Lung (tissue), 11 donors: ENCODE measurements at regions not wholly inside any gene's neighbourhood (a gene's known extent, or its start where the extent isn't known, plus 50 kb on each side); places are given as distances from the start of the nearest gene placed in this dataset.

ENCODE experiments used
- ATAC-seq: fragments of 200-7000 bp; cut with Tn5 transposase; one replicate; pipeline ENCODE4 v1.9.1; 2020; ENCODE audit warnings: moderate number of reproducible peaks; ENCODE audit not compliant: insufficient read depth, low FRiP score
- DNase-seq, 3 donors: peaks; one replicate each; pipeline ENCODE4 v3.0.0-alpha.2; 2013 to 2017
- H3K27ac ChIP-seq, 2 donors: one replicate each; pipeline ENCODE4 v1.5.1; 2013; ENCODE audit warnings: mild to moderate bottlenecking in 2 of 2, moderate library complexity in 2 of 2, control low read depth in 1 of 2, inconsistent platforms in 1 of 2, low read depth in 1 of 2, low read length in 1 of 2
- H3K27me3 ChIP-seq, 3 donors: one replicate each; pipeline ENCODE4 v1.5.1; 2013; ENCODE audit warnings: low read length in 2 of 3; ENCODE audit not compliant: control insufficient read depth in 3 of 3, insufficient read depth in 3 of 3
- H3K36me3 ChIP-seq, 4 donors: one replicate each; pipeline ENCODE4 v1.5.1; 2013; ENCODE audit warnings: low read length in 4 of 4, mild to moderate bottlenecking in 1 of 4, moderate library complexity in 1 of 4; ENCODE audit not compliant: control insufficient read depth in 4 of 4, insufficient read depth in 4 of 4
- H3K4me1 ChIP-seq, 5 donors: one replicate each; pipeline ENCODE4 v1.5.1; 2013; ENCODE audit warnings: low read length in 5 of 5, mild to moderate bottlenecking in 2 of 5, moderate library complexity in 1 of 5; ENCODE audit not compliant: control insufficient read depth in 5 of 5, insufficient read depth in 5 of 5
- H3K4me3 ChIP-seq: one replicate; pipeline ENCODE4 v1.5.1; 2013; ENCODE audit warnings: mild to moderate bottlenecking, control low read depth, moderate library complexity
- H3K9ac ChIP-seq, 2 donors: one replicate each; pipeline ENCODE4 v1.5.1; 2013; ENCODE audit warnings: low read length in 2 of 2, control low read depth in 1 of 2; ENCODE audit not compliant: insufficient read depth in 1 of 2
- H3K9me3 ChIP-seq, 4 donors: one replicate each; pipeline ENCODE4 v1.5.1; 2013; ENCODE audit warnings: low read length in 3 of 4, mild to moderate bottlenecking in 1 of 4, moderate library complexity in 1 of 4; ENCODE audit not compliant: control insufficient read depth in 4 of 4, insufficient read depth in 3 of 4
- WGBS, 2 donors: extraction: QIAGEN DNeasy Blood & Tissue Kit; methylation state at CpG; one replicate each; pipeline ENCODE4 v1.1.7; 2013; 5-methylcytosine and 5-hydroxymethylcytosine counted together
- TF ChIP-seq, protein P1 (sequence below): IDR thresholded peaks from 2 replicates; pipeline ENCODE4 v1.5.1; 2012; ENCODE audit warnings: mild to moderate bottlenecking; ENCODE audit errors: control extremely low read depth, extremely low read depth
- donor health status: control.
- donor health status: control.
- donor health status: Bipolar disorder and iron deficiency.
- donor health status: healthy.
- donor health status: DM: yes; HTN: yes; CAD: no.

DNA sequence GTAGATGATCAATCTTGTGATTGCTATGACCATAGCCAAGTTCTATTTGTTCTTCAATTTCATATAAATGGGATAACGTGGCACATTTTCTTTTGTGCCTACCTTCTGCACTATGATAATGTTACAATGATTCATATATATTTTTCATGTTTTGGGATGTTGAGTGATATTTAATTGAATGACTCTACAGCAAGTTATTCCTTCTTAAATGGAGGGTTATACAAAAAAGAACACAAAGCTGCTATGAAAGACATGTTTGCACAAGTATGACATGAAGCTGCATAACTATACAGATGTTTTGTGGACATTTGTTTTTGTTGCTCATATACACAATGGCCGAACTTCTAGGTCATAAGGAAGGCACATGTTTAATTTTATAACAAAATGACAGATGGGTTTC lies 356.2 kb downstream of the CBLN2 start:
- Histone ChIP-seq H3K9ac (no peak overlapping the region), H3K27me3 (no peaks in the 10 kb centered on the region), H3K36me3 (no peaks in the 10 kb centered on the region), H3K4me1 (no peaks in the 10 kb centered on the region), H3K4me3 (no peak overlapping the region), H3K9me3 (peaks cover 0 to 1% (median 0%) of the 10 kb centered on the region in 4 donors), H3K27ac (no peak overlapping the region)
- TF ChIP-seq, protein P1, sequence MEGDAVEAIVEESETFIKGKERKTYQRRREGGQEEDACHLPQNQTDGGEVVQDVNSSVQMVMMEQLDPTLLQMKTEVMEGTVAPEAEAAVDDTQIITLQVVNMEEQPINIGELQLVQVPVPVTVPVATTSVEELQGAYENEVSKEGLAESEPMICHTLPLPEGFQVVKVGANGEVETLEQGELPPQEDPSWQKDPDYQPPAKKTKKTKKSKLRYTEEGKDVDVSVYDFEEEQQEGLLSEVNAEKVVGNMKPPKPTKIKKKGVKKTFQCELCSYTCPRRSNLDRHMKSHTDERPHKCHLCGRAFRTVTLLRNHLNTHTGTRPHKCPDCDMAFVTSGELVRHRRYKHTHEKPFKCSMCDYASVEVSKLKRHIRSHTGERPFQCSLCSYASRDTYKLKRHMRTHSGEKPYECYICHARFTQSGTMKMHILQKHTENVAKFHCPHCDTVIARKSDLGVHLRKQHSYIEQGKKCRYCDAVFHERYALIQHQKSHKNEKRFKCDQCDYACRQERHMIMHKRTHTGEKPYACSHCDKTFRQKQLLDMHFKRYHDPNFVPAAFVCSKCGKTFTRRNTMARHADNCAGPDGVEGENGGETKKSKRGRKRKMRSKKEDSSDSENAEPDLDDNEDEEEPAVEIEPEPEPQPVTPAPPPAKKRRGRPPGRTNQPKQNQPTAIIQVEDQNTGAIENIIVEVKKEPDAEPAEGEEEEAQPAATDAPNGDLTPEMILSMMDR, result no peak
- ATAC-seq (no peak), DNase-seq (no peak)
- 70 to 83% methylated on average over 2 of the region's 2 CpGs for WGBS, 2 donors

DNA sequence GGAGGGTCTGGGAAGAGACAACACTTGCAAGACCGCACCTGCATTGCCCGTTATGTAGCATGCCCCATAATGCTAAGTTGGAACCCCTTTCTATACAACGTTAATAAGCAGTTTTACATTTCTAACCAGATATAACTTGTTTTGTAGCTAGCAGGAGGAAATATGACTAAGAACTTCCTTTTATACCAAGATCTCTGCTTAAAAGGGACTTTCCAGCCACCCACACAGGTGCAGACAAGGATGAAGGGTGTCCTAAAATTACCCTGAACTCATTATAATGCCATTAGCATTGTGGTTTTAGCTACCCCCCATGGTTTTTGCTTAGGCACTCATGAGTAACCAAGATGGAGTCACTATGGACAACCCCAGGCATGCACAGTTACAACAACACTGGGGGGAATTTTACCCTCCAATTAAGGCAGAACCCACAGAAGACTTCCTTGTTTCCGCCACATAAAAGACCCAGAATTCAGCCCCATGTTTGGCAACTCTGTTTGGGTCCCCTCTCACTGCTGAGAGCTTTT lies 362.8 kb downstream of the CBLN2 start:
- Histone ChIP-seq H3K4me1 (no peaks in the 10 kb centered on the region), H3K27ac (no peak overlapping the region), H3K4me3 (no peak overlapping the region), H3K36me3 (no peaks in the 10 kb centered on the region), H3K9me3 (peaks cover 0 to 6% (median 1%) of the 10 kb centered on the region in 4 donors), H3K9ac (no peak overlapping the region), H3K27me3 (no peaks in the 10 kb centered on the region)
- WGBS, 2 donors, result 76 to 88% methylated on average over 4 of the region's 4 CpGs
- DNase-seq (no peak), ATAC-seq (no peak)
- TF ChIP-seq, protein P1, result no peak

- TF ChIP-seq, protein P1, result no peak
- Histone ChIP-seq H3K27me3 (no peaks in the 10 kb centered on the region), H3K4me3 (no peak overlapping the region), H3K27ac (no peak overlapping the region), H3K36me3 (no peaks in the 10 kb centered on the region), H3K9ac (no peak overlapping the region), H3K9me3 (peaks cover 0 to 6% (median 1%) of the 10 kb centered on the region in 4 donors), H3K4me1 (no peaks in the 10 kb centered on the region)
- DNase-seq, result no peak
- no peak for ATAC-seq
These were observed 363.5 kb downstream of the CBLN2 start for GRCh38 chr18:72180689-72181088.
